ENCODE measurements at regions not wholly inside any gene's neighbourhood (a gene's known extent, or its start where the extent isn't known, plus 50 kb on each side); places are given as distances from the start of the nearest gene placed in this dataset.
A peak's percentile ranks its signal among the peaks of the same experiment; 100 is the strongest.

- Histone ChIP-seq H3K4me3 (ENCODE audit: low read length) (no peak overlapping the region), H3K36me3 (ENCODE audit: control insufficient read depth, insufficient read depth, low read length) (no peaks in the 10 kb centered on the region), H3K9me3 (ENCODE audit: control insufficient read depth, low read length) (no peaks in the 10 kb centered on the region), H3K27ac (ENCODE audit: low read depth, low read length) (no peak overlapping the region), H3K4me1 (ENCODE audit: control insufficient read depth, insufficient read depth, low read length) (no peaks in the 10 kb centered on the region), H3K27me3 (ENCODE audit: control insufficient read depth, insufficient read depth, low read length, poor library complexity, severe bottlenecking) (no peaks in the 10 kb centered on the region), H3K9ac (ENCODE audit: extremely low read depth, low read length, poor library complexity, severe bottlenecking) (no peak overlapping the region)
- Mint-ChIP-seq H3K27ac (no peak overlapping the region), H3K4me3 (no peak overlapping the region), H3K36me3 (ENCODE audit: low read depth) (no peaks in the 10 kb centered on the region), H3K9me3 (no peaks in the 10 kb centered on the region), H3K27me3 (ENCODE audit: insufficient read depth) (peaks cover 3% of the 10 kb centered on the region), H3K4me1 (no peaks in the 10 kb centered on the region)
- 90 to 98% methylated on average over 5 to 7 of the region's 7 CpGs for WGBS, 2 experiments (ENCODE audit: insufficient coverage in 1 of 2, insufficient read length in 1 of 2)
- peak; percentile 18 for DNase-seq
- TF ChIP-seq, protein P1, sequence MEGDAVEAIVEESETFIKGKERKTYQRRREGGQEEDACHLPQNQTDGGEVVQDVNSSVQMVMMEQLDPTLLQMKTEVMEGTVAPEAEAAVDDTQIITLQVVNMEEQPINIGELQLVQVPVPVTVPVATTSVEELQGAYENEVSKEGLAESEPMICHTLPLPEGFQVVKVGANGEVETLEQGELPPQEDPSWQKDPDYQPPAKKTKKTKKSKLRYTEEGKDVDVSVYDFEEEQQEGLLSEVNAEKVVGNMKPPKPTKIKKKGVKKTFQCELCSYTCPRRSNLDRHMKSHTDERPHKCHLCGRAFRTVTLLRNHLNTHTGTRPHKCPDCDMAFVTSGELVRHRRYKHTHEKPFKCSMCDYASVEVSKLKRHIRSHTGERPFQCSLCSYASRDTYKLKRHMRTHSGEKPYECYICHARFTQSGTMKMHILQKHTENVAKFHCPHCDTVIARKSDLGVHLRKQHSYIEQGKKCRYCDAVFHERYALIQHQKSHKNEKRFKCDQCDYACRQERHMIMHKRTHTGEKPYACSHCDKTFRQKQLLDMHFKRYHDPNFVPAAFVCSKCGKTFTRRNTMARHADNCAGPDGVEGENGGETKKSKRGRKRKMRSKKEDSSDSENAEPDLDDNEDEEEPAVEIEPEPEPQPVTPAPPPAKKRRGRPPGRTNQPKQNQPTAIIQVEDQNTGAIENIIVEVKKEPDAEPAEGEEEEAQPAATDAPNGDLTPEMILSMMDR (conservative IDR thresholded peaks at IDR 0.05) = no peak
Measured at GRCh38 chr2:2640371-2640770, 309.3 kb upstream of the MYT1L start.

DNA sequence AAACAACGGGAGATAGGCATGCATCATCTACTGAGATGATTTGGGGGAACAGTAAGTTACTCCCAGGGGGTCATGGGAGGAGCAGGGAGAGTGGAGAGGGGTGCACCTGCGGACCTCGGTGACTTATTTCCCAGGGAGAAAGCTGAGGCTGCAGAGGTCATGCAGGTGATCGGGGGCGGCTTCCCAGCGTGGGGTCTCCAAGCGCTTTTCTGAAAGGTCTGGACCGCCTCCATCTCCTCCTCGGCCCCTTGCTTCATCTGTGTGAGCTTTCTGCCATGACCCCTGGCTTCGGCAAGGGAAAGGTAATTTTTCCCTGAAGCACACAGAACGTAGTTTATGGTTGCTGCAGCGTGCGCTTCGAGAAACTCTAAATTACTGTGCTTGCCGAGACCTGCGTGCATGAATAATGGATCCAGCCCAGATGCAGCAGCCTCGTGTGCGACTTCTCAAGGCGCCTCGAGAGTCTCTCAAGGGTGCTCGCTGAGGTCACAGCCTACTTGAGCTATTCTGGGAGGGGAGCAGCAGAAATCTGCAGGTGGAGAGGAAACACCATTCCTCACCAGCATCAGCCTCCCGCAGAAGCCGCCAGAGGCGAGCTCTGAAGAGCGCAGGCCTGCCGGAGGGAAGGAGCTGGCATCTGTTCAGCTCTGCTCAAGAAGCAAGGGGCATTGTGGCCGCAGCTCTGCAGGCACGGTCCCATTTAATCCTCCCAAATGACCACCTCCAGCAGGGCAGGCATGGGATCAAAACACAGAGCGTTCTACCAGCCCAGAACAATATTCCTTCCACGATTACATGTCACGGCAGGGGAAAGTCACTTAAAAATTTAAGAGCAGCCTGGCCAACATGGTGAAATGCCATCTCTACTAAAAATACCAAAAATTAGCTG is 308.4 kb upstream of the MYT1L start:
- Mint-ChIP-seq H3K9me3 (no peaks in the 10 kb centered on the region), H3K27ac (no peak overlapping the region), H3K4me3 (no peak overlapping the region), H3K27me3 (ENCODE audit: insufficient read depth) (peaks cover 1% of the 10 kb centered on the region), H3K36me3 (ENCODE audit: low read depth) (no peaks in the 10 kb centered on the region), H3K4me1 (no peaks in the 10 kb centered on the region)
- TF ChIP-seq, protein P1 (conservative IDR thresholded peaks at IDR 0.05) = no peak
- peak; percentile 37 for DNase-seq
- Histone ChIP-seq H3K36me3 (ENCODE audit: control insufficient read depth, insufficient read depth, low read length) (no peaks in the 10 kb centered on the region), H3K27ac (ENCODE audit: low read depth, low read length) (no peak overlapping the region), H3K9ac (ENCODE audit: extremely low read depth, low read length, poor library complexity, severe bottlenecking) (no peak overlapping the region), H3K9me3 (ENCODE audit: control insufficient read depth, low read length) (no peaks in the 10 kb centered on the region), H3K4me1 (ENCODE audit: control insufficient read depth, insufficient read depth, low read length) (no peaks in the 10 kb centered on the region), H3K27me3 (ENCODE audit: control insufficient read depth, insufficient read depth, low read length, poor library complexity, severe bottlenecking) (no peaks in the 10 kb centered on the region), H3K4me3 (ENCODE audit: low read length) (no peak overlapping the region)
- 87 to 90% methylated on average over 25 to 31 of the region's 31 CpGs for WGBS, 2 experiments (ENCODE audit: insufficient coverage in 1 of 2, insufficient read length in 1 of 2)

GRCh38 chr2:2638547-2639220 is 307.6 kb upstream of the MYT1L start:
- Mint-ChIP-seq H3K27me3 (ENCODE audit: insufficient read depth) (peaks cover 1% of the 10 kb centered on the region), H3K27ac (no peak overlapping the region), H3K4me1 (no peaks in the 10 kb centered on the region), H3K36me3 (ENCODE audit: low read depth) (no peaks in the 10 kb centered on the region), H3K4me3 (no peak overlapping the region), H3K9me3 (no peaks in the 10 kb centered on the region)
- H3K9ac ChIP-seq (ENCODE audit: extremely low read depth, low read length, poor library complexity, severe bottlenecking) = no peak overlapping the region
- no peaks in the 10 kb centered on the region for H3K36me3 ChIP-seq (ENCODE audit: control insufficient read depth, insufficient read depth, low read length)
- H3K4me1 ChIP-seq (ENCODE audit: control insufficient read depth, insufficient read depth, low read length) = no peaks in the 10 kb centered on the region
- TF ChIP-seq, protein P1 (conservative IDR thresholded peaks at IDR 0.05) = no peak
- DNase-seq = peak; percentile 46
- 86 to 89% methylated on average over 7 to 11 of the region's 11 CpGs for WGBS, 2 experiments (ENCODE audit: insufficient coverage in 1 of 2, insufficient read length in 1 of 2)
- no peaks in the 10 kb centered on the region for H3K27me3 ChIP-seq (ENCODE audit: control insufficient read depth, insufficient read depth, low read length, poor library complexity, severe bottlenecking)
- H3K27ac ChIP-seq (ENCODE audit: low read depth, low read length) = no peak overlapping the region
- H3K4me3 ChIP-seq (ENCODE audit: low read length) = no peak overlapping the region
- no peaks in the 10 kb centered on the region for H3K9me3 ChIP-seq (ENCODE audit: control insufficient read depth, low read length)
